ENCODE measurements at regions not wholly inside any gene's neighbourhood (a gene's known extent, or its start where the extent isn't known, plus 50 kb on each side); places are given as distances from the start of the nearest gene placed in this dataset.
"Not testable (repeated sequence)": the region's sequence is repeated elsewhere in the genome, so short reads cannot be mapped to it uniquely, and the experiment has no call there.

DNA sequence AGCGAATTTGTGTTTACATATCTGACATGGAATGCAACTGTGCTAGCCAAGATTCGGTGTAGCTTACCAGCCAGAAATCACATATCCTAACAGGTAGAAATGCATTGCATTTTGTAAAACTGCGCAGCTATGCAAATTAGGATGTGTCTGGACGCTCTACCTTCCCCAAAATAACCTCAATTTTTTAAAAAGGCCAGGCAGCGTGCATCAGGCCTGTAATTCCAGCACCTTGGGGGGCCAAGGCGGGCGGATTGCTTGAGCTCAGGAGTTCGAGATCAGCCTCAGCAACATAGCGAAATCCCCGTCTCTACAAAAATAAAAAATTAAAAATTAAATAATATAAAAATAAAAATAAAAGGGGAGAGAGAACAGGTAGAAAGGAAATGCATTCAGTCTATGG is 305.0 kb downstream of the TYW1 start:
- DNase-seq, result no peak

DNA sequence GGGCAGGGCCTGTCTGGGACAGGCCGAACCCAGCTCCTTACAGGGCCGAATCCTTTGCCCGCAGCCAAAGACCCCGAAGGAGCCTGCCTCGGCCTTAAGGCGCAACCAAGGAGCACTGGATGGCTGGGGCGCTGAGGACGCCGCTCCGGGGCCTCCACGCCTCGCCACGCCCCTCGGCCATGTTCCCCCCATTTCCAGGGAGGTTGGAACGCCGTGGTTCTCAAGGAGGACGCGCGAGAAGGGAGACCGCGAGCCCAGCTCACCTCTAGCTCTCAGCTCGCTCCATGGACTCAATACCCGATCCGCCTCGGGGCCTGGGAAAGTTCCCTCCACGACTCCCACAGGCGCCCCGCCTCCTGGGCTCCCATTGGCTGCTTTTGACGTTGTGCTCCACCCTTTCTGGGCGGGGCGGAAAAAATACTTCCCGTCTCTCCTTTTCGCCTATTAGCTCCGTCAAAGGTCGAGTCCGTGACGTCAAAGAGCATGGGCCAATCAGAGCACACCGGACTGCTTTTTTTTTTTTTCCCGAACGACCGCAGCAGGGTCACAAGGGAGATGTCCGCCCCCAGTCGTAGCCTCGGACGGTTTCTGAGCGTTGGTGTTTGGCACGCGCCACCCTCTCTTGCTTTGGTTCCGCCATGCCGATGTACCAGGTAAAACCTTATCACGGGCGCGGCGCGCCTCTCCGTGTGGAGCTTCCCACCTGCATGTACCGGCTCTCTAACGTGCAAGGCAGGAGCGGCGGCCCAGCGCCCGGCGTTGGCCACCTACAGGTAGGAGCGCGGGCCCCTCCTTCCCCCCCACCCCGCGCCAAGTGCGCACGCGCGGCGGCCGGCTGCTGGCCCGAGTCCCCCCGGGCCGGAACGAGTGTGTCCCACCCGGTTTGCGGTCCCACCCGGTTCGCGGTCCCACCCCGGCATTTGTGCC is 305.7 kb downstream of the TYW1 start:
- peak; percentile 99 for DNase-seq

DNA sequence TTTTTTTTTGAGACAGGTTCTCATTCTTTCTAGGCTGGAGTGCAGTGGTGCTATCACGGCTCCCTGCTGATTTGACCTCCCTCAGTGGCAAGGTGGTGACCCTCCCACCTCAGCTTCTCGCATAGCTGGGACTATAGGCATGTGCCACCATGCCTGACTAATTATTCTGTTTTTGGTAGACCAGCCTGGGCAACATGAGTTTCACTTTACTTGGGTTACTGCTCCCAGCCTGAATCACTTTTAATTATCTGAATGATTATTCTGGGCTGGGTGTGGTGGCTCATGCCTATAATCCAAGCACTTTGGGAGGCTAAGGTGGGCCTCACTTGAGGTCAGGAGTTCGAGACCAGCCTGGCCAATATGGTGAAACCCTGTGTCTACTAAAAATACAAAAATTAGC is 308.2 kb downstream of the TYW1 start:
- DNase-seq, result not testable (repeated sequence)

DNA sequence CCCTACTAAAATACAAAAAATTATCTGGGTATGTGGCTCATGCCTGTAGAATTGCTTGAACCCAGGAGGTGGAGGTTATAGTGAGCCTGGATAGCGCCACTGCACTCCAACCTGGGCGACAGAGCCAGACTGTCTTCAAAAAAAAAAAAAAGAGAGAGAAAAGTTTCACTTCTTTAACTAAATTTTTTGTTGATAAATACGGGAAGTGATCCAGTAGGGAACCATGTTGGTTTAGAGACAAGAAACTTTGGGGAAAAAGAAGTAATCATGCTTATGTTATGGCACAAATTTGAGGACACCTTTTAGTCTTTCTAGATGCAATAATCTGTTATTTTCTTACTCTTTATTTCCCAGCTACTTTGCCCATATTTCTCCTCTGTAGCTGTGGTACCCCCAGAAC is 309.7 kb downstream of the TYW1 start:
- no peak for DNase-seq

DNA sequence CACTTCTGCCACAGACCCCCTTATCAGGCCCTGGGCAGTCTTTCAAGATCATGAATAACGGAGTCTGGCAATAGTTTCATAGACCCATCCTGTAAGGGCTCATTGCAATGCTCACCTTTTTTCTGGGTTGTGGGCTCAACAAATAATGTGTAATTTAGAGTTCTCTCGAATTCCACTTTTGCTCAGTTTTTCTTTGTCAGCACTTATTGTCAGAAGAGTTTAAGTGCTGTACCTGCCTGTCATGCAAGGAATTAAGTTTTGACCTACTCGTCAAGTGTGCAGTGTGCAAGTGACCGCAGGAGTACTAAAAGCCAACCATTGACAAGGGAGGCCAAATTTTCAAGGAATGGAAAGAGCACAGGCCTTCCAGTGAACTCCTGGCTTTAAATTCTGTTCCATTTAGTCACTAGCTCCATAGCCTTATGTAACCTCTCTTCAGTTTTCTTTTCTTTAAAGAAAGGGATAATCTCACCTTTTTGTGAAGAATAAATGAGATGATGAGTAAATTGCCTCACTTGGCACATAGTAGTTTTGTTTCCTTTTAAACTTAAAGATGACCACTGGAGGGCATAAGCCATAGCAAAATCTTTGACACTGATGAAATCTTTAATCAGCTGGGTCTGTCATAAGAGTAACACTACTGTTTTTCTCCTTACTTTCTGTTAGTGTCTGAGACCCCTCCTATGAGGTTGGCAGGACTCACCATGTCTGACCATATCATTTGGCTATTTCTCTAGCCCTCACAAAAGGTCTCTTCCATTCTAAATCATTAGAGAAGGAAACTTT is 313.3 kb downstream of the TYW1 start:
- DNase-seq, result no peak

DNA sequence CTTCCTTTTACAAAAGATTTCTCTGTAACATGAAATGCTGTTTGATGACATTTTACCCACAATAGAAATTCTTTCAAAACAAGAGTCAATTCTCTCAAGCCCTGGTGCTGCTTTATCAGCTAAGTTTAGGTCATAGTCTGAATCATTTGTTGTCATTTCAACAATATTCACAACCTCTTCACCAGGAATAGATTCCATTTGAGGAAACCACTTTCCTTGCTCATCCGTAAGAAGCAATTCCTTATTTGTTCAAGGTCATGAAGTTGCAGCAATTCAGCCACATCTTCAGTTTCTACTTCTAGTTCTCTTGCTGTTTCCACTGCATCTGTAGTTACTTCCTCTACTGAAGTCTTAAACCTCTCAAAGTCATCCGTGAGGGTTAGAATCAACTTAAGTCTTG is 315.3 kb downstream of the TYW1 start:
- no peak for DNase-seq

DNA sequence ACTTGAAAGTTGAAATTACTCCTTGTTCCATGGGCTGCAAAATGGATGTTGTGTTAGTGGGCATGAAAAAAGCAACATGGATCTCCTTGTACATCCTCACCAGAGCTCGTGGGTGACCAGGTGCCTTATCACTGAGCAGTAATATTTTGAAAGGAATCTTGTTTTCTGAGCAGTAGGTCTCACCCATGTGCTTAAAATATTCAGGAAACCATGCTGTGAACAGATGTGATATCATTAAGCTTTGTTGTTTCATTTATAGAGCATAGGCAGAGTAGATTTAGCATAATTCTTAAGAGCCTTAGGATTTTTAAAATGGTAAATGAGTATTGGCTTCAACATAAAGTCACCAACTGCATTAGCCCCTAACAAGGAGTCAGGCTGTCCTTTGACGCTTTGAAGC is 316.6 kb downstream of the TYW1 start:
- DNase-seq, result no peak

DNA sequence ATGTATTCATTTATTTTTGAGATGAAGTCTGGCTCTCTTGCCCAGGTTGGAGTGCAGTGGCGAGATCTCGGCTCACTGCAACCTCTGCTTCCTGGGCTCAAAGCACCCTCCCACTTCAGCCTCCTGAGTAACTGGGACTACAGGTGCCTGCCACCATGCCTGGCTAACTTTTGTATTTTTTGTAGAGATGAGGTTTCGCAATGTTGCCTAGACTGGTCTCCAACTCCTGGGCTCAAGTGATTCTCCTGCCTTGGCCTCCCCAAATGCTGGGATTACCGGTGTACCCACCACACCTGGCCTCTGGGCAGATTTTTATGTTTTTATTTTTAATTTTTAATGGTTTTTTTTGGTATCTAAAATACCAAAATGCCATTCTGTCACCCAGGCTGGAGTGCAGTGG is 320.3 kb downstream of the TYW1 start:
- not testable (repeated sequence) for DNase-seq

DNA sequence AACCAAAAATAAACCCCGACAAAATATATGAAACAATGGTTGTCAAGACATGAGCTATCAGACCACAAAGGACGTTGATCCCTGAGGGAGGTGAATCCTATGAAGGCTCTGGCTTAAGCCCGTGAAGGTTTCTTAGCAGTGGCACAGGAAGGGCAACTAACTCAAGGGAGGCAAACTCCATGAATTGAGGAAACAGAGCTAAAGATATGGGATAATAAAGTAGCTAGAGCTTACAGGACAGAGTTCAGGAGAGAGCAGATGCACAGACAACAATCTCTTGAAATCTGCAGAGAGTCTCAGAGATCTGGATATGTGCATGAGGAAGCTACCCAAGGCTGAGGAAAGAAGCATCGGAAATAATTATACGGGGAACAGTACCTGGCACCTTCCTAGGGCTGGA is 331.6 kb downstream of the TYW1 start:
- DNase-seq, result not testable (repeated sequence)

DNA sequence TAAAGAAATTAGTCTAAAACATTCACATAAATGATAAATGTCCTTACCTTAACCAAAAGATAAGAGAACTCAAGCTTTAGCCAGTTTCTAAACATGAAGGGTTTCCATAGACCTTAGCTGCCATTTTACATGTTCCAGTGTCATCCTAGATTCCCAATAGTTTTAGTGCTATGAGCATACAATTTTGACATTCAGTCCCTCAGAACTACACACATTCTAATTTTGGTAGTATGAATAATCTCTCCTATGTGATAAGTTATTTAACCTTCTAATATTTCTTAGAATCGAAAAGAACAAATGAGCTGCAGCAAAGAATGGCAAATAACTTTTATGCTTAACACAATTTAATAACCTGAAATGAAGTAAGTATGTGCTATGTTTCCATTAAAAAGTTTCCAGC is 338.5 kb downstream of the TYW1 start:
- DNase-seq, result not testable (repeated sequence)

DNA sequence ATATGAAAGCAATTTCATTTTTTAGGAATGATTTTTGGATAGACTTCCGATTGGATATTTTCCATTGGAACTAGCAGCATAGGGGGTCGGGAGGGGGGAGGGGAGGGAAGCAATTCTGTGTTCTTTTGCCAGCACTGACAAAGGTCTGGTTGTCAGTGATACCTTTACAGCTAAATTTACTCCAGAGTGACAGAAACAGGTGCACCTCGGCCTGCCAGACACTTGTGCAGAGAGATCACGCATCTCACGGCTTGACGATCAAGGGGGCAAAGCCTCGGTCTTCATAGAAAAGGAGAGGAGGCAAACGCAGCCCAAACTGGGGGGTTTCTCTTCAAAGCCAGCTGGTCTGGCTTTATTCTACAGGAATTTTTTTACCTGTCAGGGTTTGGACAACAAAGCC is 339.0 kb downstream of the TYW1 start:
- not testable (repeated sequence) for DNase-seq

DNA sequence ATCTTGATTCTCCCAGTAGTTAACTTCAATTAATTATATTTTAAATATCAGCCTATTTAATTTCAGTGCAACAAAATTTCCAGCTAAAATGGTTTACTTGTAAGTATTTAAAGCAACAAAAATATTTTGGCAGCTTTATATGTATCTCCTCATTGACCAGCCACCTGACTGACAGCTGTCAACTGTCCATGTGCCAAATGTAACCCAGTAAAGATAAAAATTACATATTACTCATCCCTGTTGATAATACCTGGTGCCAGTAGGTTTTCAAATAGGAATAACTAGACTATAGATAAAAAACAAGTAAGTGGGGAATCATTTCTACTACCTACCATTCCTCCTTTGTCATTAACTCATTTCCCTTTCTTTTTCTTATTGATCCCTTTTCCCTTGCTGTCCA is 341.9 kb downstream of the TYW1 start:
- DNase-seq, result not testable (repeated sequence)

DNA sequence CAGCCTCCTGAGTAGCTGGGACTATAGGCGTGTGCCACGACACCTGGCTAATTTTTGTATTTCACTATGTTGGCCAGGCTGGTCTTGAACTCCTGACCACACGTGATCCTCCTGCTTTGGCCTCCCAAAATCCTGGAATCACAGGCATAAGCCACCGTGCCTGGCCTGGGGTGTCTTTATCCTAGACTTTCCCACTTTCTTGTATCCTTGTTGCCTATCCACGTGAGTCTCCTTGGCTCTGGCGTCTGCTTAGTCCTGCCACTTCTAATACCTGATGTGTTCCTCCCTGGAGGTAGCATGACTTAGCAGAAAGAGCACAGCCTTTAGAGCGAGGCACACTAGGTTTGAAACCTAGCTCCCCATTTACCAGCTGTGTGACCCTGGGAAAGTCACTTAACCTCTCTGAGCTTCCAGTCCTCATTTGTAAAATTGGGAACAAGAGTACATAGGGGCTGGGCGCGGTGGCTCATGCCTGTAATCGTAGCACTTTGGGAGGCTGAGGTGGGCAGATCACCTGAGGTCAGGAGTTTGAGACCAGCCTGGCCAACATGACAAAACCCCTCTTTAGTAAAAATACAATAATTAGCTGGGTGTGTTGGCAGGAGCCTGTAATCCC is 344.6 kb downstream of the TYW1 start:
- DNase-seq, result no peak

DNA sequence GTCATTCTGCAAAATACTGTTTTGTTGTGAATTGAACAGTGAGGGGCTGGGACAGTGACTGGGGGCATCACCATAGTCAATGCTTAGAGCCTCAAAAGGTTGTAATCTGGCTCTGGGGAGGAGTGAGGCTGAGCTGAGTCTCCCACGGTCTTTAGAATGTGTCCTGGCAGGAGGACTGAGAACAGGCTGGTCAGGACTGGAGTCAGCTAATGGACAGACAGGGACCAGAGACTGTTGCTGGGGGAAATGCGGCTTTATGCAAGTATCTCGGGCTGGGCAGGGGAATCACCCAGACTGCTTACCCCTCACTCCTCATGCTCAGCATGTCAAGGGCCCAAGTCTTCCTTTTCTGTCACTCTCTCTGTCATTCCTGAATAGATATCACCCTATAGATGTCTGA is 346.5 kb downstream of the TYW1 start:
- DNase-seq, result no peak

DNA sequence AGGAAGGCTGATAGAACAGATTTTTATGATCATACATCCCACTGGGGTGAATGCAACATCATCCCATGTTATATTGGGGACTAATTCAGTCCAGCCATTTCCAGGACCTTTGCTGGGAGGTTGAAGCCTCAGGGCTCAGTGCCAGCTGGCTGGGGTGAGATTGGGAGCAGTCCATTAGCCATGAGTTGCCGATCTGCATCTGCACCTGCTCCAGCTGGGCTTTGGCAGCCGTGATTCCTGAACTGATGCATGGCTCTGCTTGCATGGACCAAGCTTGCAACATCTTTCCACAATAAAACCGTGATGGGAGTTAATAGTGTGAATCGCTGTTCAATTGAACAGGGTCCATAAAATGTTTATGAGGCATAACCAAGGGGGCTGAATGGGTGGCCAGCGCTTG is 346.9 kb downstream of the TYW1 start:
- no peak for DNase-seq

DNA sequence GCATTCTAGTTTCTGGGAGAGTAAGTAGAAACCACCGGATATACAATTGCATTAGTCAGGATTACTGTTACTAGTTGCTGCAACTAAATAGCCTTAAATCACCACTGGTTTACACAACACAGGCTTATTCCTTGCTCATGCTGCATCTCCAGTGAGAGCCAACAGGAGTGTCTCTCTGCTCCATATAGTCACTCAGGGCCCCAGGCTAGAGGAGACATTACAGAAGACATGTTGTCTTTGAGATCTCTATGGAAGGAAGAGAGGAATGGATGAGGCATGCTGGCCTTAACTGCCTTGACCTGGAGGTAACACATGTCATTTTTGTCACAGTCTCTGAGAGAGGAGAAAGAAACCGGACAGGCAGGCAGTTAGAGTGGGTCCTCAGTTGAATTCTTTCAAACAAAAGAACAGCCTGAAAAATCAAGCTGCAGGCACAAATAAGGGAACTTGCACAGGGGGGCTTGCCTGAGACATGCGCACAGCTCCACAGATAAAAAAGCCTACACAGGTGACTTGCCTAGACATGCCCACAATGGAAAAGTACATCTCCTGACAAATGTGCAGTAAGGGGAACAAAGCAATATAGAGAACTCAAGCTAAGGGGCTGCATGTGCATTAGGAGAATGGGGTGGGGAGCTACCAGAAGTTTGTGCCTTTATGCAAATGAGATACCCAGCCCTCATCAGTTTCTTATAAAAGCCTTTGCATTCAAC is 348.0 kb downstream of the TYW1 start:
- DNase-seq, result no peak

DNA sequence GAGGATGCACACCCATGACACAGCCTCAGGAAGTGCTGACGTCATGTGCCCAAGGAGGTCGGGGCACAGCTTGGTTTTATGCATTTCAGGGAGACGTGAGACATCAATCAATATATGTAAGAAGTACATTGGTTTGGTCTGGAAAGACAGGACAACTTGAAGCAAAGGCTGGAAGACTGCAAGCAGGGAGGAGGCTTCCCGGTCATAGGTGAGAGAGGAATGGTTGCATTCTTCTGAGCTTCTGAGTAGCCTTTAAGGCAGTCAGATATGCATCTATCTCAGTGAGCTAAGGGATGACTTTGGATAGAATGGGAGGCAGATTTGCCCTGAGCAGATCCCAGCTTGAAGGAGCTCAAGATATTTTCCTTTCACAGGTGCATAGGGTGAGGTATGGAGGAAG is 349.5 kb downstream of the TYW1 start:
- no peak for DNase-seq

DNA sequence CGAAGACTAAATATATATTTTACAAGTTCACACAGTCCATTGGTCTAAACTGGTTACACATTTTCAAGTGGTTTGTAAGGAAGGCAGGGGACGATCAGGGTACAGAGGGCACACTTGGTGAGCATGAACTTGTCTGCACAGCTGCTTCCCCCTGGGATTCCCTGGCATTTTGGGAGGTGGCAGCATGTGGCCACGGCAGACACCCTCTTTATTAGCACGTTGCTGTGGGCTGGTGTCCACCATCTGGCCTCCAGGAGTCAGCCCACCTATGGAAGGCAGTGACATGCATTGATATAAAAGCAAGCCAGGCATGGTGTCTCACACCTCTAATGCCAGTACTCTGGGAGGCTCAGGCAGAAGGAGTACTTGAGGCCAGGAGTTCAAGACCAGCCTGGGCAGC is 350.2 kb downstream of the TYW1 start:
- no peak for DNase-seq

DNA sequence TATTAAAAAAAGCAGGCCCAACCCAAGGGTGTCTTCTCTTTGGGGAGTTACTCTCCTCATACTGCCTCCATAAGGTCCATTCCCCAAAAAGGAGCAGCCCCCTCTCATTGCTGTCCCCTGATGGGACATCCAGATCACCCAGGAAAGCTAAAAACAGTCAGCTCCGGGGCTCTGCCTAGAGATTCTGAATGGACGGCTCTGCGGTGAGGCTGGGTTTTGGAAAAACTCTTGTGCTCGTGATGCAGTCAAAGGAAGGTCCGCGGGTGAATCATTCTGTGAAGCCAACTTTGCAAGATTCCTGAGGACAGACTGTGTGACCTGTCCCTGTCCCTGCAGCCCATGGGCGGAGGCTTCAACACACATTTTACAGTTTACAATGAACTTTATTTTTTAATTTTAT is 351.5 kb downstream of the TYW1 start:
- no peak for DNase-seq

DNA sequence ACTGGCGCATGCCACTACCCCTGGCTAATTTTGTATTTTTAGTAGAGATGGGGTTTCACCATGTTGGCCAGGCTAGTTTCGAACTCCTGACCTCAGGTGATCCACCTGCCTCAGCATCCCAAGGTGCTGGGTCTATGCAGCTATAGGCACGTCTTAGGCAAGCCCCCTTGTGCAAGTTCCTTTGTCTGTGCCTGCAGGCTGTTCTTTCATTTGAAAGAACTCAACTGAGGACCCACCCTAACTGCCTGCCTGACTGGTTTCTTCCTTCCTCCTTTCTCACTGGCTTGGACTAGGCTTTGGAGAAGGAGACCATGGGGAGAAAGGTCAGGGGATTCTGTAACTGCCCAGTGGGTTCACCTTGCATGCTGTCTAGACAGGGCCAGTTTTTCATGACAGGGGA is 361.0 kb downstream of the TYW1 start:
- DNase-seq, result not testable (repeated sequence)

DNA sequence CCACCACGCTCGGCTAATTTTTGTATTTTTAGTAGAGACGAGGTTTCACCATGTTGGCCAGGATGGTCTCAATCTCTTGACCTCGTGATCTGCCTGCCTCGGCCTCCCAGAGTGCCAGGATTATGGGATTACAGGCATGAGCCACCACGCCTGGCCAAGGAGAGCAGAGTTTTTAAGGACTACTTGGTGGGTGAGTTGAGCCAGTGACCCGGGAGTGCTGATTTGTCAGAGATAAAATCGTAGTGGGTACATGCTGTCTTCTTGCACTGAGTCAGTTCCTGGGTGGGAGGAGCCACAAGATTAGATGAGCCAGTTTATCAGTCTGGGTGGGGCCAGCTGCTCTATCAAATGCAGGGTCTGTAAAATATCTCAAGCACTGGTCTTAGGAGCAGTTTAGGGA is 361.7 kb downstream of the TYW1 start:
- DNase-seq, result not testable (repeated sequence)

DNA sequence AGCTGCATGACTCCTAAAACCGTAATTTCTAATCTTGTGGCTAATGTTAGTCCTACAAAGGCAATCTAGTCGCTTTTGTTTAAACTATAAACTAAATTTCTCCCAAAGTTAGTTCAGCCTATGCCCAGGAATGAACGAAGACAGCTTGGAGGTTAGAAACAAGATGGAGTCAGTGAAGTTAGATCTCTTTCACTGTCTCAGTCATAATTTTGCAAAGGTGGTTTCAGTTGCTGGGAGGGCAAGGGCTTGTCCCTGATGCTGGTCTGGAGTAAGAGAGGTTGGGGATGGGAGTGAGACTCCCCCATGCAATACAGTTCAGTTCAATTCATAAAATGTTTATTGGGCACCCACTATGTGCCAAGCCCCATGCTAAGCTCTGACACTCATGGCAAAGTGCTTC is 362.1 kb downstream of the TYW1 start:
- DNase-seq, result not testable (repeated sequence)

DNA sequence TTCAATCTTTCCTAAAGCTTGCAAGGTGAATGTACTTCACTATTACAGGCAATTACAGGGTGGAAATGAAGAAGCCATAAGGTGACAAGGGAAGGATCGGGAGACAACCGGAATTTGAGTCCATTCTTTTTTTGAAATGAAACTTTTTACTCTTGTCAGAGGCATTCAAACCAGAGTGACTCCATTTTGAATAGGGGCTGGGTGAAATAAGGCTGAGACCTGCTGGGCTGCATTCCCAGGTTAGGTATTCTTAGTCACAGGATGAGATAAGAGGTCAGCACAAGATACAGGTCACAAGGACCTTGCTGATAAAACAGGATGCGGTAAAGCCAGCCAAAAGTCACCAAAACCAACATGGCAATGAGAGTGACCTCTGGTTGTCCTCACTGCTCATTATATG is 363.3 kb downstream of the TYW1 start:
- no peak for DNase-seq
